GM23338 (cell line): ENCODE measurements at regions not wholly inside any gene's neighbourhood (a gene's known extent, or its start where the extent isn't known, plus 50 kb on each side); places are given as distances from the start of the nearest gene placed in this dataset.

Experiments used
- ATAC-seq: fragments of 200-7000 bp; cut with Tn5 transposase; 3 replicates; pipeline ENCODE4 v1.9.1; 2020
- DNase-seq: peaks from one replicate; pipeline ENCODE4 v3.0.0-alpha.2; 2015; ENCODE audit warnings: low spot score
- H2AFZ ChIP-seq: fragments of 200-600 bp; sonication (generic); 2 replicates; pipeline ENCODE4 v1.8.0; 2016; ENCODE audit warnings: antibody characterized with exemption, mild to moderate bottlenecking, moderate library complexity
- H3F3A ChIP-seq: fragments of 200-600 bp; sonication (generic); replicated peaks from 2 replicates; pipeline ENCODE4 v1.8.0; 2017; ENCODE audit warnings: antibody characterized with exemption, mixed run types, low read depth
- H3K27ac ChIP-seq: fragments of 200-600 bp; sonication (generic); 2 replicates; pipeline ENCODE4 v1.6.1; 2016; ENCODE audit warnings: low read depth
- H3K27me3 ChIP-seq: fragments of 200-600 bp; sonication (generic); 2 replicates; pipeline ENCODE4 v1.8.0; 2016; ENCODE audit warnings: mild to moderate bottlenecking, mixed run types, moderate library complexity; ENCODE audit not compliant: insufficient read depth
- H3K36me3 ChIP-seq: fragments of 200-600 bp; sonication (generic); 2 replicates; pipeline ENCODE4 v1.8.0; 2016; ENCODE audit warnings: mild to moderate bottlenecking; ENCODE audit not compliant: insufficient read depth
- H3K4me1 ChIP-seq: fragments of 200-600 bp; sonication (generic); 2 replicates; pipeline ENCODE4 v1.8.0; 2016; ENCODE audit warnings: mild to moderate bottlenecking, moderate library complexity; ENCODE audit not compliant: insufficient read depth
- H3K4me2 ChIP-seq: fragments of 200-600 bp; sonication (generic); 2 replicates; pipeline ENCODE4 v1.7.1; 2017; ENCODE audit warnings: mixed run types
- H3K4me3 ChIP-seq: fragments of 200-600 bp; sonication (generic); 2 replicates; pipeline ENCODE4 v1.6.1; 2016; ENCODE audit warnings: mixed run types
- H3K79me2 ChIP-seq: fragments of 200-600 bp; sonication (generic); replicated peaks from 2 replicates; pipeline ENCODE4 v1.8.0; 2017; ENCODE audit warnings: mild to moderate bottlenecking; ENCODE audit not compliant: insufficient read depth
- H3K9me2 ChIP-seq: fragments of 200-600 bp; sonication (generic); 2 replicates; pipeline ENCODE4 v1.8.0; 2017; ENCODE audit not compliant: insufficient read depth
- H4K20me1 ChIP-seq: fragments of 200-600 bp; sonication (generic); replicated peaks from 2 replicates; pipeline ENCODE4 v1.8.0; 2017; ENCODE audit warnings: mild to moderate bottlenecking; ENCODE audit not compliant: insufficient read depth
- H3K27ac Mint-ChIP-seq: 2 replicates; pipeline ENCODE4 v1.8.0; 2020; ENCODE audit warnings: inconsistent platforms, mild to moderate bottlenecking, moderate library complexity, mixed read lengths
- H3K27me3 Mint-ChIP-seq: 3 replicates; pipeline ENCODE4 v1.8.0; 2022; ENCODE audit warnings: low read depth, mild to moderate bottlenecking, moderate library complexity, mixed read lengths, inconsistent platforms; ENCODE audit not compliant: insufficient read depth, poor library complexity
- H3K36me3 Mint-ChIP-seq: 3 replicates; pipeline ENCODE4 v1.8.0; 2021; ENCODE audit warnings: low read depth, mild to moderate bottlenecking, inconsistent platforms, moderate library complexity, mixed read lengths
- H3K4me1 Mint-ChIP-seq: 3 replicates; pipeline ENCODE4 v1.8.0; 2020; ENCODE audit warnings: mild to moderate bottlenecking, inconsistent platforms, mixed read lengths
- H3K4me3 Mint-ChIP-seq: 3 replicates; pipeline ENCODE4 v1.8.0; 2021; ENCODE audit warnings: moderate library complexity, mild to moderate bottlenecking, inconsistent platforms, mixed read lengths
- H3K9me3 Mint-ChIP-seq: 3 replicates; pipeline ENCODE4 v1.8.0; 2020; ENCODE audit warnings: moderate library complexity, mild to moderate bottlenecking, inconsistent platforms, mixed read lengths
- CREB1 ChIP-seq: fragments of 250-450 bp; sonication (Bioruptor Pico); IDR thresholded peaks from 2 replicates; pipeline ENCODE4 v1.5.0; 2020; ENCODE audit warnings: low read depth, mild to moderate bottlenecking, moderate library complexity
- EZH2 ChIP-seq: fragments of 200-600 bp; sonication (generic); IDR thresholded peaks from one replicate; pipeline ENCODE4 v1.8.0; 2017; ENCODE audit warnings: antibody characterized with exemption, mild to moderate bottlenecking, low read depth; ENCODE audit not compliant: unreplicated experiment
- EZH2phosphoT487 ChIP-seq: fragments of 200-600 bp; sonication (generic); IDR thresholded peaks from one replicate; pipeline ENCODE4 v1.8.1; 2018; ENCODE audit warnings: antibody characterized with exemption; ENCODE audit not compliant: unreplicated experiment
- JUNB ChIP-seq: IDR thresholded peaks from one replicate; pipeline ENCODE4 v1.6.1; 2016; ENCODE audit warnings: antibody characterized with exemption; ENCODE audit not compliant: unreplicated experiment
- NANOG ChIP-seq: IDR thresholded peaks from 2 replicates; pipeline ENCODE4 v1.6.1; 2016; ENCODE audit warnings: antibody characterized with exemption, borderline replicate concordance
- POLR2AphosphoS5 ChIP-seq: IDR thresholded peaks from 2 replicates; pipeline ENCODE4 v1.6.1; 2016; ENCODE audit warnings: antibody characterized with exemption, low read depth
- STAT1 ChIP-seq: IDR thresholded peaks from one replicate; pipeline ENCODE4 v1.6.1; 2016; ENCODE audit warnings: antibody characterized with exemption; ENCODE audit not compliant: unreplicated experiment
- ZNF114 ChIP-seq: fragments of 250-450 bp; sonication (Bioruptor Pico); IDR thresholded peaks from 2 replicates; pipeline ENCODE4 v1.5.0; 2020; ENCODE audit warnings: mild to moderate bottlenecking, moderate library complexity
- ZNF331 ChIP-seq: fragments of 250-450 bp; sonication (Bioruptor Pico); IDR thresholded peaks from 2 replicates; pipeline ENCODE4 v1.5.0; 2020; ENCODE audit warnings: low read depth, mild to moderate bottlenecking, moderate library complexity
- TF ChIP-seq, protein P1 (sequence below), 2 experiments: fragments of 200-600 bp in 1 of 2; sonication (generic) in 1 of 2; conservative IDR thresholded peaks; 2 replicates each; pipeline versions ENCODE4 v1.5.1 to v1.6.1; 2016 to 2017; ENCODE audit warnings: antibody characterized with exemption in 2 of 2, low read depth in 2 of 2, mild to moderate bottlenecking in 2 of 2, moderate library complexity in 1 of 2
- TF ChIP-seq, protein P2 (sequence below): fragments of 250-450 bp; sonication (Bioruptor Pico); IDR thresholded peaks from 2 replicates; pipeline ENCODE4 v1.5.0; 2020; ENCODE audit warnings: mild to moderate bottlenecking, moderate library complexity
- TF ChIP-seq, protein P3 (sequence below): IDR thresholded peaks from one replicate; pipeline ENCODE4 v1.6.1; 2018; ENCODE audit warnings: antibody characterized with exemption; ENCODE audit not compliant: unreplicated experiment
- TF ChIP-seq, protein P4 (sequence below): IDR thresholded peaks from 2 replicates; pipeline ENCODE4 v1.6.1; 2016; ENCODE audit warnings: antibody characterized with exemption

DNA sequence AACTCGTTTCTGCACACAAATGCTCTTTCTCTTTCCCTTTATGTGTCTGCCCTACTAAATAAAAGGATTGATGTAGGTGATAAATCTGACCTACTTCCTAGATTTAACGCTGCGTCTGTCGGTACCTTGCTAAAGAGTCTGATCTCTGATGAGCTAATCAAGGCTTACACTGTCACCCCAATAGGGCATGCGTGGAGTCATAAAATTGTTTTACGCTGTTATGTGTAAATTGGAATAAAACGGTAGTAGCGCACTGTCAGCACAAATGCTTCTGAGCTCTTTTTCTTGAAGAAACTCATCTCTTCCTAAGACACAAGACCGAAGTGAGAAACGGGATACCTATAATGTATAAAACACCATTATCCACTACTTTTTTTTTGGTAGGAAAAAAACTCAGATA is 2106.3 kb upstream of the WWC1 start:
- H3K27me3 Mint-ChIP-seq: no peaks in the 10 kb centered on the region
- no peaks in the 10 kb centered on the region for H3K79me2 ChIP-seq
- no peaks in the 10 kb centered on the region for H3F3A ChIP-seq
- H3K36me3 ChIP-seq: no peaks in the 10 kb centered on the region
- TF ChIP-seq EZH2phosphoT487 (no peak), NANOG (no peak), ZNF331 (no peak), CREB1 (CRISPR knock-in tag) (no peak), POLR2AphosphoS5 (no peak), STAT1 (no peak), ZNF114 (CRISPR knock-in tag) (no peak), EZH2 (no peak), JUNB (no peak)
- TF ChIP-seq, protein P1, sequence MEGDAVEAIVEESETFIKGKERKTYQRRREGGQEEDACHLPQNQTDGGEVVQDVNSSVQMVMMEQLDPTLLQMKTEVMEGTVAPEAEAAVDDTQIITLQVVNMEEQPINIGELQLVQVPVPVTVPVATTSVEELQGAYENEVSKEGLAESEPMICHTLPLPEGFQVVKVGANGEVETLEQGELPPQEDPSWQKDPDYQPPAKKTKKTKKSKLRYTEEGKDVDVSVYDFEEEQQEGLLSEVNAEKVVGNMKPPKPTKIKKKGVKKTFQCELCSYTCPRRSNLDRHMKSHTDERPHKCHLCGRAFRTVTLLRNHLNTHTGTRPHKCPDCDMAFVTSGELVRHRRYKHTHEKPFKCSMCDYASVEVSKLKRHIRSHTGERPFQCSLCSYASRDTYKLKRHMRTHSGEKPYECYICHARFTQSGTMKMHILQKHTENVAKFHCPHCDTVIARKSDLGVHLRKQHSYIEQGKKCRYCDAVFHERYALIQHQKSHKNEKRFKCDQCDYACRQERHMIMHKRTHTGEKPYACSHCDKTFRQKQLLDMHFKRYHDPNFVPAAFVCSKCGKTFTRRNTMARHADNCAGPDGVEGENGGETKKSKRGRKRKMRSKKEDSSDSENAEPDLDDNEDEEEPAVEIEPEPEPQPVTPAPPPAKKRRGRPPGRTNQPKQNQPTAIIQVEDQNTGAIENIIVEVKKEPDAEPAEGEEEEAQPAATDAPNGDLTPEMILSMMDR (conservative IDR thresholded peaks at IDR 0.05; ENCODE audit: low read depth in 2 of 2): no peak
- TF ChIP-seq, protein P2, sequence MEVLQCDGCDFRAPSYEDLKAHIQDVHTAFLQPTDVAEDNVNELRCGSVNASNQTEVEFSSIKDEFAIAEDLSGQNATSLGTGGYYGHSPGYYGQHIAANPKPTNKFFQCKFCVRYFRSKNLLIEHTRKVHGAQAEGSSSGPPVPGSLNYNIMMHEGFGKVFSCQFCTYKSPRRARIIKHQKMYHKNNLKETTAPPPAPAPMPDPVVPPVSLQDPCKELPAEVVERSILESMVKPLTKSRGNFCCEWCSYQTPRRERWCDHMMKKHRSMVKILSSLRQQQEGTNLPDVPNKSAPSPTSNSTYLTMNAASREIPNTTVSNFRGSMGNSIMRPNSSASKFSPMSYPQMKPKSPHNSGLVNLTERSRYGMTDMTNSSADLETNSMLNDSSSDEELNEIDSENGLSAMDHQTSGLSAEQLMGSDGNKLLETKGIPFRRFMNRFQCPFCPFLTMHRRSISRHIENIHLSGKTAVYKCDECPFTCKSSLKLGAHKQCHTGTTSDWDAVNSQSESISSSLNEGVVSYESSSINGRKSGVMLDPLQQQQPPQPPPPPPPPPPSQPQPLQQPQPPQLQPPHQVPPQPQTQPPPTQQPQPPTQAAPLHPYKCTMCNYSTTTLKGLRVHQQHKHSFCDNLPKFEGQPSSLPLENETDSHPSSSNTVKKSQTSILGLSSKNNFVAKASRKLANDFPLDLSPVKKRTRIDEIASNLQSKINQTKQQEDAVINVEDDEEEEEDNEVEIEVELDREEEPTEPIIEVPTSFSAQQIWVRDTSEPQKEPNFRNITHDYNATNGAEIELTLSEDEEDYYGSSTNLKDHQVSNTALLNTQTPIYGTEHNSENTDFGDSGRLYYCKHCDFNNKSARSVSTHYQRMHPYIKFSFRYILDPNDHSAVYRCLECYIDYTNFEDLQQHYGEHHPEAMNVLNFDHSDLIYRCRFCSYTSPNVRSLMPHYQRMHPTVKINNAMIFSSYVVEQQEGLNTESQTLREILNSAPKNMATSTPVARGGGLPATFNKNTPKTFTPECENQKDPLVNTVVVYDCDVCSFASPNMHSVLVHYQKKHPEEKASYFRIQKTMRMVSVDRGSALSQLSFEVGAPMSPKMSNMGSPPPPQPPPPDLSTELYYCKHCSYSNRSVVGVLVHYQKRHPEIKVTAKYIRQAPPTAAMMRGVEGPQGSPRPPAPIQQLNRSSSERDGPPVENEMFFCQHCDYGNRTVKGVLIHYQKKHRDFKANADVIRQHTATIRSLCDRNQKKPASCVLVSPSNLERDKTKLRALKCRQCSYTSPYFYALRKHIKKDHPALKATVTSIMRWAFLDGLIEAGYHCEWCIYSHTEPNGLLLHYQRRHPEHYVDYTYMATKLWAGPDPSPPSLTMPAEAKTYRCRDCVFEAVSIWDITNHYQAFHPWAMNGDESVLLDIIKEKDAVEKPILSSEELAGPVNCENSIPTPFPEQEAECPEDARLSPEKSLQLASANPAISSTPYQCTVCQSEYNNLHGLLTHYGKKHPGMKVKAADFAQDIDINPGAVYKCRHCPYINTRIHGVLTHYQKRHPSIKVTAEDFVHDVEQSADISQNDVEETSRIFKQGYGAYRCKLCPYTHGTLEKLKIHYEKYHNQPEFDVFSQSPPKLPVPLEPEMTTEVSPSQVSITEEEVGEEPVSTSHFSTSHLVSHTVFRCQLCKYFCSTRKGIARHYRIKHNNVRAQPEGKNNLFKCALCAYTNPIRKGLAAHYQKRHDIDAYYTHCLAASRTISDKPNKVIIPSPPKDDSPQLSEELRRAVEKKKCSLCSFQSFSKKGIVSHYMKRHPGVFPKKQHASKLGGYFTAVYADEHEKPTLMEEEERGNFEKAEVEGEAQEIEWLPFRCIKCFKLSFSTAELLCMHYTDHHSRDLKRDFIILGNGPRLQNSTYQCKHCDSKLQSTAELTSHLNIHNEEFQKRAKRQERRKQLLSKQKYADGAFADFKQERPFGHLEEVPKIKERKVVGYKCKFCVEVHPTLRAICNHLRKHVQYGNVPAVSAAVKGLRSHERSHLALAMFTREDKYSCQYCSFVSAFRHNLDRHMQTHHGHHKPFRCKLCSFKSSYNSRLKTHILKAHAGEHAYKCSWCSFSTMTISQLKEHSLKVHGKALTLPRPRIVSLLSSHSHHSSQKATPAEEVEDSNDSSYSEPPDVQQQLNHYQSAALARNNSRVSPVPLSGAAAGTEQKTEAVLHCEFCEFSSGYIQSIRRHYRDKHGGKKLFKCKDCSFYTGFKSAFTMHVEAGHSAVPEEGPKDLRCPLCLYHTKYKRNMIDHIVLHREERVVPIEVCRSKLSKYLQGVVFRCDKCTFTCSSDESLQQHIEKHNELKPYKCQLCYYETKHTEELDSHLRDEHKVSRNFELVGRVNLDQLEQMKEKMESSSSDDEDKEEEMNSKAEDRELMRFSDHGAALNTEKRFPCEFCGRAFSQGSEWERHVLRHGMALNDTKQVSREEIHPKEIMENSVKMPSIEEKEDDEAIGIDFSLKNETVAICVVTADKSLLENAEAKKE: no peak
- TF ChIP-seq, protein P3, sequence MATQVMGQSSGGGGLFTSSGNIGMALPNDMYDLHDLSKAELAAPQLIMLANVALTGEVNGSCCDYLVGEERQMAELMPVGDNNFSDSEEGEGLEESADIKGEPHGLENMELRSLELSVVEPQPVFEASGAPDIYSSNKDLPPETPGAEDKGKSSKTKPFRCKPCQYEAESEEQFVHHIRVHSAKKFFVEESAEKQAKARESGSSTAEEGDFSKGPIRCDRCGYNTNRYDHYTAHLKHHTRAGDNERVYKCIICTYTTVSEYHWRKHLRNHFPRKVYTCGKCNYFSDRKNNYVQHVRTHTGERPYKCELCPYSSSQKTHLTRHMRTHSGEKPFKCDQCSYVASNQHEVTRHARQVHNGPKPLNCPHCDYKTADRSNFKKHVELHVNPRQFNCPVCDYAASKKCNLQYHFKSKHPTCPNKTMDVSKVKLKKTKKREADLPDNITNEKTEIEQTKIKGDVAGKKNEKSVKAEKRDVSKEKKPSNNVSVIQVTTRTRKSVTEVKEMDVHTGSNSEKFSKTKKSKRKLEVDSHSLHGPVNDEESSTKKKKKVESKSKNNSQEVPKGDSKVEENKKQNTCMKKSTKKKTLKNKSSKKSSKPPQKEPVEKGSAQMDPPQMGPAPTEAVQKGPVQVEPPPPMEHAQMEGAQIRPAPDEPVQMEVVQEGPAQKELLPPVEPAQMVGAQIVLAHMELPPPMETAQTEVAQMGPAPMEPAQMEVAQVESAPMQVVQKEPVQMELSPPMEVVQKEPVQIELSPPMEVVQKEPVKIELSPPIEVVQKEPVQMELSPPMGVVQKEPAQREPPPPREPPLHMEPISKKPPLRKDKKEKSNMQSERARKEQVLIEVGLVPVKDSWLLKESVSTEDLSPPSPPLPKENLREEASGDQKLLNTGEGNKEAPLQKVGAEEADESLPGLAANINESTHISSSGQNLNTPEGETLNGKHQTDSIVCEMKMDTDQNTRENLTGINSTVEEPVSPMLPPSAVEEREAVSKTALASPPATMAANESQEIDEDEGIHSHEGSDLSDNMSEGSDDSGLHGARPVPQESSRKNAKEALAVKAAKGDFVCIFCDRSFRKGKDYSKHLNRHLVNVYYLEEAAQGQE: no peak
- TF ChIP-seq, protein P4, sequence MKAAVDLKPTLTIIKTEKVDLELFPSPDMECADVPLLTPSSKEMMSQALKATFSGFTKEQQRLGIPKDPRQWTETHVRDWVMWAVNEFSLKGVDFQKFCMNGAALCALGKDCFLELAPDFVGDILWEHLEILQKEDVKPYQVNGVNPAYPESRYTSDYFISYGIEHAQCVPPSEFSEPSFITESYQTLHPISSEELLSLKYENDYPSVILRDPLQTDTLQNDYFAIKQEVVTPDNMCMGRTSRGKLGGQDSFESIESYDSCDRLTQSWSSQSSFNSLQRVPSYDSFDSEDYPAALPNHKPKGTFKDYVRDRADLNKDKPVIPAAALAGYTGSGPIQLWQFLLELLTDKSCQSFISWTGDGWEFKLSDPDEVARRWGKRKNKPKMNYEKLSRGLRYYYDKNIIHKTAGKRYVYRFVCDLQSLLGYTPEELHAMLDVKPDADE: no peak
- H3K27ac ChIP-seq: no peak overlapping the region
- H3K9me3 Mint-ChIP-seq: no peaks in the 10 kb centered on the region
- H2AFZ ChIP-seq: no peak overlapping the region
- H3K4me3 ChIP-seq: no peak overlapping the region
- H3K4me2 ChIP-seq: no peak overlapping the region
- H3K4me1 ChIP-seq: no peaks in the 10 kb centered on the region
- H3K27me3 ChIP-seq: no peaks in the 10 kb centered on the region
- H3K27ac Mint-ChIP-seq: no peak overlapping the region
- H3K4me1 Mint-ChIP-seq: peaks cover 5% of the 10 kb centered on the region; the same call in 2 of the 3 replicates
- no peaks in the 10 kb centered on the region for H3K36me3 Mint-ChIP-seq
- DNase-seq (peak; percentile 1), ATAC-seq (no peak)
- H4K20me1 ChIP-seq: no peaks in the 10 kb centered on the region
- H3K9me2 ChIP-seq: peaks cover 6% of the 10 kb centered on the region; the same call in 1 of the 2 replicates
- H3K4me3 Mint-ChIP-seq: no peak overlapping the region
